ENCODE measurements at regions not wholly inside any gene's neighbourhood (a gene's known extent, or its start where the extent isn't known, plus 50 kb on each side); places are given as distances from the start of the nearest gene placed in this dataset.

DNA sequence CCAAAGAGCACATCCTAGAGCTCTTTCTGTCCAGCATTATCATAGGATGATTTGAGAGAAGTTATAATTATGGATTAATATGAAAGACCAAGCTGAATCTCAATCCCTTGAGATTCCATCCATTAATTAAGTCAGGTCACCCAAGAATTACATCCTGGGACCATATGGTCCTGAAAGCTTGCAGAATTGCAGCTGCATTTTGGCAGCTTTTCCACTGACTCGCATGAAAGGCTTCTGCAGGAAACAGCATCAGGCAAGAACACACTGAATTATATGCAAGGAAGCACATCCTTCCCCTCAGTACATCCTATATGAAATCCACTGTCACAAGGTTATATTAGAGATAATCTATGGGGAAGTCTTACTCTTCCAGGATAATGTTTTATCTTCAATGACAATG, 109.1 kb upstream of the CTNND2 start:
- TF ChIP-seq, protein P1, sequence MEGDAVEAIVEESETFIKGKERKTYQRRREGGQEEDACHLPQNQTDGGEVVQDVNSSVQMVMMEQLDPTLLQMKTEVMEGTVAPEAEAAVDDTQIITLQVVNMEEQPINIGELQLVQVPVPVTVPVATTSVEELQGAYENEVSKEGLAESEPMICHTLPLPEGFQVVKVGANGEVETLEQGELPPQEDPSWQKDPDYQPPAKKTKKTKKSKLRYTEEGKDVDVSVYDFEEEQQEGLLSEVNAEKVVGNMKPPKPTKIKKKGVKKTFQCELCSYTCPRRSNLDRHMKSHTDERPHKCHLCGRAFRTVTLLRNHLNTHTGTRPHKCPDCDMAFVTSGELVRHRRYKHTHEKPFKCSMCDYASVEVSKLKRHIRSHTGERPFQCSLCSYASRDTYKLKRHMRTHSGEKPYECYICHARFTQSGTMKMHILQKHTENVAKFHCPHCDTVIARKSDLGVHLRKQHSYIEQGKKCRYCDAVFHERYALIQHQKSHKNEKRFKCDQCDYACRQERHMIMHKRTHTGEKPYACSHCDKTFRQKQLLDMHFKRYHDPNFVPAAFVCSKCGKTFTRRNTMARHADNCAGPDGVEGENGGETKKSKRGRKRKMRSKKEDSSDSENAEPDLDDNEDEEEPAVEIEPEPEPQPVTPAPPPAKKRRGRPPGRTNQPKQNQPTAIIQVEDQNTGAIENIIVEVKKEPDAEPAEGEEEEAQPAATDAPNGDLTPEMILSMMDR (IDR thresholded peaks at IDR 0.05; ENCODE audit: insufficient read depth, low read depth, low read length) = no peak
- H3K4me3 ChIP-seq (ENCODE audit: low read depth, low read length) = no peak overlapping the region
- DNase-seq (ENCODE audit: low read depth) = no peak

DNA sequence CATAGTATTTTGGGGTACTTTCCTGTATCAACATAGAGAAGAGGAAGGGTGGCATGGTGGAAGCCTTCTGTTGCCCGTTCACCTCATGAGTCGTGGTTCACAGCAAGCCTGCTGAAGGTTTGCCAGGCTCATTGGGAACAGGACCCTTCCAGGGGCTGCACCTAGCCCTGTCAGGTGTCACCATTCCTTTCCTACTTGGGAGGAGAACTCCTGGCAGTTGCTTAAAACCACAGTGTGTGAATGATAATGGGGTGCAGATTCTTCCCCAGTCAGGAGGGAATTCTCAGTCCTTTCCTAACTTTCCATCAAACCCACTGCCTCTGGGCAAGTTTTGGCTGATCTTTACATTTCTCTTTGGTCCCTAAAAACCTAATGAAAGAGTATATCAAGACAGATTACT, 99.4 kb upstream of the CTNND2 start:
- TF ChIP-seq, protein P1 (IDR thresholded peaks at IDR 0.05; ENCODE audit: insufficient read depth, low read depth, low read length) = no peak
- no peak overlapping the region for H3K4me3 ChIP-seq (ENCODE audit: low read depth, low read length)
- no peak for DNase-seq (ENCODE audit: low read depth)

DNA sequence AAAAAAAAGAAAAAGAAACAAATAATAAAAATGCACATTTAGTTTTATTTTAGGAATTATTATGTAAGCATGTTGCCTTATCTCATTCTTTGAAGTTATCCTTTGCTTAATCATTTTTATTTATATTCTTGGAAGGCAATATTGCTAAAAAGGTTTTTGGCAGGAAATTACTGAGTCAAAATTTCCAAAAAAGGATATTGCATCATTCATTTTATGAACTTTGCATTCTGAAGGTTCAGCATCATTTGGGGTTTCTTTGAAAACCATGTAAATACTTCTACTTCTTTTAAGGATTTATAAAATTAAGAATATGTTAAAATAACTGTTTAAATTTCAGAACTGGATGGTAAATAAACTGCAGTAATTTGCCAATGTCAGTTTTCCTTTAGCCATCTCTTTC, 94.2 kb upstream of the CTNND2 start:
- no peak for DNase-seq (ENCODE audit: low read depth)
- TF ChIP-seq, protein P1 (IDR thresholded peaks at IDR 0.05; ENCODE audit: insufficient read depth, low read depth, low read length) = no peak
- no peak overlapping the region for H3K4me3 ChIP-seq (ENCODE audit: low read depth, low read length)

DNA sequence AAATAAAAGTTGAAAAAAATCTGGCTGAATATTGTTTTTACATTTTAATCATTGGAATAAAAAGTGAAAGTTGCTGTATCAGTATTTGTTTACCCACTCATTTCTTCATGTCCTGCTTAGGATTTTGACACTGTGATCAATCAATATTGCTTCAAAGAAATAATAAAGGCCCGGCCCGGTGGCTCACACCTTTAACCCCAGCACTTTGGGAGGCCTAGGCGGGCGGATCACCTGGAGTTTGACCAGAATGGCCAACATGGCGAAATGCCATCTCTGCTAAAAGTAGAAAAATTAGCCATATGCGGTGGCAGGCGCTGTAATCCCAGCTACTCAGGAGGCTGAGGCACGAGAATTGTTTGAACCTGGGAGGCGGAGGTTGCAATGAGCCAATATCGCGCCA, 93.7 kb upstream of the CTNND2 start:
- H3K4me3 ChIP-seq (ENCODE audit: low read depth, low read length) = no peak overlapping the region
- DNase-seq (ENCODE audit: low read depth) = no peak
- TF ChIP-seq, protein P1 (IDR thresholded peaks at IDR 0.05; ENCODE audit: insufficient read depth, low read depth, low read length) = no peak

DNA sequence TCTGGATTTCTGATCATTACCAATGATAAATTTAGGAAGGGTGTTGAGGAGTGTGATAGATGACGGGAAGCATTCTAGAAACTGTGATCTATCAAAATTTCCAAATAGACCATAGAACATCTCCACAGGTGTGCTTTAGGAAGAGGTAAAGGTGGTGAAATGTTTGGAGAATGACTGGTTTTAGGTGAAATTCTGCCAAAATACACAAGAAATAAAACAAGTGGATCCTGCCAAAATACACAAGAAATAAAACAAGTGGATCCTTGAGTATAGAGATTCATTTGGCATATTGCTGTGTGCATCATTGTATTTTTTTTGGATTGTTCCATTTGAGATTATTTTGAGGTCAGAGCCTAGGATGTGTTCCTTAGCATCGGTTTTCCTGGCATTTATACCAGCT, 88.3 kb upstream of the CTNND2 start:
- DNase-seq (ENCODE audit: low read depth) = no peak
- TF ChIP-seq, protein P1 (IDR thresholded peaks at IDR 0.05; ENCODE audit: insufficient read depth, low read depth, low read length) = no peak
- no peak overlapping the region for H3K4me3 ChIP-seq (ENCODE audit: low read depth, low read length)

DNA sequence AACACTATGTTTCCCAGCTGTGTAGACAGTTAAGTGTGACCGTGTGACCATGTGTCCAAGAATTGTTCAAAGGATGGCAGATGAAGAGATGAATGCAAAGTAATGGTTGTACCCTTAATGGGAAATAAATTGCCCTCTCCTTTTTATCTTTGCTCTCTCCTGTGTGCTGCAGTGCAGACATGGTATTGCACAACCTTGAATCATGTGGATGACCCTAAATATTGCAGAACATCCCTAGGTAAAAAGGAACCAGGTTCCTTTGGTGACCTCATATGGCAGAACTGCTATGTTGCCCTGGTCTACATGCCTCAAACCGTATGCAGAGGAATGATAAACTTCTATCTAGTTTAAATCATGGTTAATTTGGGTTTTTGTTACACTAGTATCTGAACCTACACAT, 81.7 kb upstream of the CTNND2 start:
- DNase-seq (ENCODE audit: low read depth) = no peak
- TF ChIP-seq, protein P1 (IDR thresholded peaks at IDR 0.05; ENCODE audit: insufficient read depth, low read depth, low read length) = no peak
- no peak overlapping the region for H3K4me3 ChIP-seq (ENCODE audit: low read depth, low read length)

DNA sequence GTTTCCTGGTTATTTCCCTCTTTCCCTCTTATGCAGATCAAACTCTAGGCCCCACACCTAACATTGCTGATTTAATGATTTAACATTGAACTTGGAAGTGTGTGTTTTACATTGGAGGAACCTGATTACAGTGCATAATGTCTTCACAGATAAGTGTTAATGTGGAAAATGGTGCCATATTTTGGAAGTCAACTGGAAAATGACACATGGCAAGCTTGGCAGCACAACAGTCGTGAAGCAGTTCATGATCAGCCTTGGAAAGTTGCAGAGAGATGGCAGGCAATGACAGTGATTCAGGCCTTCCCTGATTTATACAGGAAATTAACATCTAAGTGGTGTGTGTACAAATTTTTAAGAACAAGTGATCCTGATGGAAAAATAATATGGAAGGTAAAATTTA, 80.0 kb upstream of the CTNND2 start:
- TF ChIP-seq, protein P1 (IDR thresholded peaks at IDR 0.05; ENCODE audit: insufficient read depth, low read depth, low read length) = no peak
- no peak for DNase-seq (ENCODE audit: low read depth)
- H3K4me3 ChIP-seq (ENCODE audit: low read depth, low read length) = no peak overlapping the region

Measured in fibroblast of villous mesenchyme (primary cell).